Activated B cell treated with CpG ODN at 0.5 μM for 24 hours (primary cell): ENCODE measurements at regions not wholly inside any gene's neighbourhood (a gene's known extent, or its start where the extent isn't known, plus 50 kb on each side); places are given as distances from the start of the nearest gene placed in this dataset.

ENCODE experiments used
- ATAC-seq: fragments of 200-7000 bp; cut with Tn5 transposase; one replicate; pipeline ENCODE4 v1.10.0; 2021; ENCODE audit warnings: low read depth, mild to moderate bottlenecking, moderate library complexity
- CTCF ChIA-PET: fragments of 350-600 bp; sonication (Branson Sonifier 250); formaldehyde crosslinking; loops from one replicate; lab custom pipeline; 2021; ENCODE audit warnings: antibody characterized with exemption; lab: Charles Lee
- POLR2A ChIA-PET: fragments of 350-600 bp; sonication (Branson Sonifier 250); formaldehyde crosslinking; loops from one replicate; lab custom pipeline; 2021; ENCODE audit warnings: antibody characterized with exemption; lab: Charles Lee
- DNase-seq: peaks from one replicate; pipeline ENCODE4 v3.0.0; 2022
- H3K27ac Mint-ChIP-seq: one replicate; pipeline ENCODE4 v1.8.0; 2020; ENCODE audit warnings: mixed read lengths
- H3K27me3 Mint-ChIP-seq: one replicate; pipeline ENCODE4 v1.8.0; 2021; ENCODE audit warnings: mixed read lengths
- H3K36me3 Mint-ChIP-seq: one replicate; pipeline ENCODE4 v1.8.0; 2021; ENCODE audit warnings: low read depth, mixed read lengths
- H3K4me1 Mint-ChIP-seq: one replicate; pipeline ENCODE4 v1.8.0; 2021; ENCODE audit warnings: mixed read lengths
- H3K4me3 Mint-ChIP-seq: one replicate; pipeline ENCODE4 v1.8.0; 2020; ENCODE audit warnings: mild to moderate bottlenecking, mixed read lengths
- H3K9me3 Mint-ChIP-seq: one replicate; pipeline ENCODE4 v1.8.0; 2020; ENCODE audit warnings: mixed read lengths
- intact Hi-C: fragments of 100-400 bp; cut with micrococcal nuclease; formaldehyde crosslinking; loops from one replicate; pipeline ENCODE4 v1.15.1; 2024
- TF ChIP-seq, protein P1 (sequence below): fragments of 200-600 bp; IDR thresholded peaks from one replicate; pipeline ENCODE4 v1.8.0; 2022; ENCODE audit warnings: antibody characterized with exemption, mild to moderate bottlenecking

DNA sequence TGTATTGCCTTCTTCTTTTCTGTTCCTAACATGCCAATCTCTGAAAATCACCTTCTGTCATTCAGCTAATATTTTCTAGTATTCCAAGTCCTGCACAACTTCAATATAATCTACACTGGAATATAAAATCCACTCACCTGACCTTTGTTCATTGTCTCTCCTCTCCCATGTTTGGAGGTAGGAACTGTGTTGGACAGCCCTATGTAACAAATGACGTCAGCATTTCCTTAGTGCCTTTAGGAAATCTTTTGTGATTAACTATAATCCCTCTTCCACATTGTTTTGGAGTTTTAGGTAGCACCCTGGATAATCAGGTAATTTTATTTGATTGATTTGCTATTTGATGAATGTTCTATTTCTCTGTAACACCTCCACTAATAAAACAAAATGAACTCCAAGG is 814.8 kb upstream of the PRKX start:
- intact Hi-C loops = no loop called here
- Mint-ChIP-seq H3K9me3 (no peaks in the 10 kb centered on the region), H3K27me3 (no peaks in the 10 kb centered on the region), H3K4me3 (no peak overlapping the region), H3K36me3 (no peaks in the 10 kb centered on the region), H3K4me1 (no peaks in the 10 kb centered on the region), H3K27ac (no peak overlapping the region)
- CTCF ChIA-PET = no interaction called here
- ATAC-seq (no peak), DNase-seq (no peak)
- POLR2A ChIA-PET = no interaction called here
- TF ChIP-seq, protein P1, sequence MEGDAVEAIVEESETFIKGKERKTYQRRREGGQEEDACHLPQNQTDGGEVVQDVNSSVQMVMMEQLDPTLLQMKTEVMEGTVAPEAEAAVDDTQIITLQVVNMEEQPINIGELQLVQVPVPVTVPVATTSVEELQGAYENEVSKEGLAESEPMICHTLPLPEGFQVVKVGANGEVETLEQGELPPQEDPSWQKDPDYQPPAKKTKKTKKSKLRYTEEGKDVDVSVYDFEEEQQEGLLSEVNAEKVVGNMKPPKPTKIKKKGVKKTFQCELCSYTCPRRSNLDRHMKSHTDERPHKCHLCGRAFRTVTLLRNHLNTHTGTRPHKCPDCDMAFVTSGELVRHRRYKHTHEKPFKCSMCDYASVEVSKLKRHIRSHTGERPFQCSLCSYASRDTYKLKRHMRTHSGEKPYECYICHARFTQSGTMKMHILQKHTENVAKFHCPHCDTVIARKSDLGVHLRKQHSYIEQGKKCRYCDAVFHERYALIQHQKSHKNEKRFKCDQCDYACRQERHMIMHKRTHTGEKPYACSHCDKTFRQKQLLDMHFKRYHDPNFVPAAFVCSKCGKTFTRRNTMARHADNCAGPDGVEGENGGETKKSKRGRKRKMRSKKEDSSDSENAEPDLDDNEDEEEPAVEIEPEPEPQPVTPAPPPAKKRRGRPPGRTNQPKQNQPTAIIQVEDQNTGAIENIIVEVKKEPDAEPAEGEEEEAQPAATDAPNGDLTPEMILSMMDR = no peak

- CTCF ChIA-PET = no interaction called here
Measured at GRCh38 chrX:4485912-4486311, 772.5 kb upstream of the PRKX start.

GRCh38 chrX:4484266-4484665 is 770.8 kb upstream of the PRKX start:
- intact Hi-C loops = no loop called here
- H3K4me1 Mint-ChIP-seq = no peaks in the 10 kb centered on the region
- TF ChIP-seq, protein P1 = no peak
- ChIA-PET POLR2A (no interaction called here), CTCF (no interaction called here)
- DNase-seq (no peak), ATAC-seq (no peak)
- no peaks in the 10 kb centered on the region for H3K36me3 Mint-ChIP-seq
- H3K9me3 Mint-ChIP-seq = peaks cover 6% of the 10 kb centered on the region
- H3K4me3 Mint-ChIP-seq = no peak overlapping the region
- H3K27me3 Mint-ChIP-seq = no peaks in the 10 kb centered on the region
- no peak overlapping the region for H3K27ac Mint-ChIP-seq

More at GRCh38 chrX:4485912-4486311, 772.5 kb upstream of the PRKX start:
- Mint-ChIP-seq H3K4me3 (no peak overlapping the region), H3K9me3 (peaks cover 3% of the 10 kb centered on the region), H3K4me1 (no peaks in the 10 kb centered on the region), H3K27ac (no peak overlapping the region), H3K27me3 (no peaks in the 10 kb centered on the region), H3K36me3 (no peaks in the 10 kb centered on the region)
- no peak for ATAC-seq
- POLR2A ChIA-PET = no interaction called here
- DNase-seq = no peak
- intact Hi-C loops = no loop called here
- TF ChIP-seq, protein P1 = no peak

DNA sequence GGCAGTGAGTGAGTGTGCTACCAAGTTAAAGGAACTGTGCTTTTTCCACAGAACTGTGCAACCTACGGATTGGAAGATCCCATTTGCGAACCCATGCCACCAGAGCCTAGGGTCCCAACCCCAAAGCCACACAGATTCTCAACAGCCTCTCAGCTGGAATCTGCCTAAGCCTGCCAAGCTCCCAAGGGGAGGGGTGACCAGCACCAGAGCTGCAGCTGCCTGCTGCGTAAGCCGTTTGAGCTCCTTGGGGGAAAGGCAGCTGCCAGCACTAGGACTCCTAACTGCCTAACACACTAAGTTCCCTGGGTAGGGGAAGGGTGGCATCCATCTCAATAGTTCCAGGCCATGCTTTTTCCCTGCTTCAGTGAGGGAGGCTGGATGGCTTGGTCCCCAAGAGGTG is 738.1 kb upstream of the PRKX start:
- H3K4me1 Mint-ChIP-seq = no peaks in the 10 kb centered on the region
- no peaks in the 10 kb centered on the region for H3K36me3 Mint-ChIP-seq
- peaks cover 6% of the 10 kb centered on the region for H3K9me3 Mint-ChIP-seq
- H3K27ac Mint-ChIP-seq = no peak overlapping the region
- ChIA-PET CTCF (no interaction called here), POLR2A (no interaction called here)
- no peak for ATAC-seq
- no peak overlapping the region for H3K4me3 Mint-ChIP-seq
- TF ChIP-seq, protein P1 = no peak
- no peak for DNase-seq
- intact Hi-C loops = no loop called here
- H3K27me3 Mint-ChIP-seq = no peaks in the 10 kb centered on the region

DNA sequence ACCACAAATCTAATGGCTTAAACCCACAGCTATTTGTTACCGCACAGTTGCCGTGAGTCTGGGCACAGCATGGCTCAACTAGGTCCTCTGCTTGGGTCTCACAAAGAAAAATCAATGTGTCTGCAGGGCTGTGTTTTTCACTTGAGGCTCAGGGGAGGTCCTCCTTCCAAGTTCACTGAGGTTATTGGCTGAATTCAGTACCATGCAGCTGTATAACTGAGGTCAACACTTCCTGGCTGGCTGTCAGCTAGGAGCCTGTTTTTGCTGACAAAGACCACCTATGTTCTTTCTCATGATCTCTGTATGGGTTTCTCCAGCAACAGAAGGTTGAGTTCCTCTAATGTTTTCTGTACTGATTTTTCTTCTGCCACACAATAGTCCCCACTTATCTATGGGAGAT is 736.7 kb upstream of the PRKX start:
- ATAC-seq (no peak), DNase-seq (no peak)
- no peaks in the 10 kb centered on the region for H3K4me1 Mint-ChIP-seq
- H3K36me3 Mint-ChIP-seq = no peaks in the 10 kb centered on the region
- TF ChIP-seq, protein P1 = no peak
- intact Hi-C loops = no loop called here
- CTCF ChIA-PET = no interaction called here
- H3K27me3 Mint-ChIP-seq = no peaks in the 10 kb centered on the region
- H3K4me3 Mint-ChIP-seq = no peak overlapping the region
- POLR2A ChIA-PET = no interaction called here
- no peak overlapping the region for H3K27ac Mint-ChIP-seq
- peaks cover 6% of the 10 kb centered on the region for H3K9me3 Mint-ChIP-seq
